HG02884 (cell line): ENCODE measurements at regions not wholly inside any gene's neighbourhood (a gene's known extent, or its start where the extent isn't known, plus 50 kb on each side); places are given as distances from the start of the nearest gene placed in this dataset.

ENCODE experiments used
- ATAC-seq: cut with Tn5 transposase; IDR thresholded peaks from one replicate; pipeline ENCODE4 v1.9.1; 2021; ENCODE audit warnings: mild to moderate bottlenecking, moderate library complexity; ENCODE audit not compliant: unreplicated experiment

- no peak for ATAC-seq
These were observed 78.0 kb upstream of the ADAD1 start for GRCh38 chr4:122300776-122301175.

- ATAC-seq = no peak
These were observed 73.0 kb upstream of the ADAD1 start for GRCh38 chr4:122305853-122306252.

- no peak for ATAC-seq
These were observed 68.7 kb upstream of the ADAD1 start for GRCh38 chr4:122309988-122310626.

- ATAC-seq = no peak
These were observed 65.7 kb upstream of the ADAD1 start for GRCh38 chr4:122313006-122313646.

GRCh38 chr4:122326908-122327307 is 51.9 kb upstream of the ADAD1 start:
- no peak for ATAC-seq

- ATAC-seq = no peak
These were observed 49.9 kb upstream of the ADAD1 start for GRCh38 chr4:122328893-122329292.
